H1 (cell line): ENCODE measurements at regions not wholly inside any gene's neighbourhood (a gene's known extent, or its start where the extent isn't known, plus 50 kb on each side); places are given as distances from the start of the nearest gene placed in this dataset.

Experiments used
- CTCF ChIA-PET: fragments of 300-600 bp; sonication (Branson Sonifier 250); formaldehyde crosslinking; loops from one replicate; lab custom pipeline; 2021; ENCODE audit not compliant: partially characterized antibody; lab: Charles Lee
- POLR2A ChIA-PET: fragments of 300-600 bp; sonication (Branson Sonifier 250); formaldehyde crosslinking; loops from one replicate; lab custom pipeline; 2021; ENCODE audit warnings: inconsistent platforms; ENCODE audit not compliant: partially characterized antibody; lab: Charles Lee
- DNase-seq, 2 experiments: peaks; one replicate each; pipeline versions ENCODE4 v3.0.0 to v3.0.0-alpha.2; 2010 to 2022; ENCODE audit warnings: low spot score in 2 of 2, low read depth in 1 of 2, mixed read lengths in 1 of 2
- FAIRE-seq: peaks from 2 replicates; lab custom pipeline; 2011; peaks lifted over from hg19 to GRCh38; lab: Jason Lieb, UNC
- H2AFZ ChIP-seq: 2 replicates; pipeline ENCODE4 v1.8.1; 2012; ENCODE audit warnings: low read length, inconsistent platforms
- H2AK5ac ChIP-seq: 2 replicates; pipeline ENCODE4 v1.6.1; 2013; ENCODE audit warnings: low read depth, low read length
- H2BK120ac ChIP-seq: replicated peaks from 2 replicates; pipeline ENCODE3; 2013; ENCODE audit warnings: low read depth, low read length, inconsistent platforms
- H2BK12ac ChIP-seq: 2 replicates; pipeline ENCODE4 v1.6.1; 2013; ENCODE audit warnings: low read depth, low read length
- H2BK15ac ChIP-seq: 2 replicates; pipeline ENCODE4 v1.6.1; 2013; ENCODE audit warnings: low read length
- H2BK20ac ChIP-seq: 2 replicates; pipeline ENCODE4 v1.6.1; 2013; ENCODE audit warnings: low read length
- H2BK5ac ChIP-seq: 2 replicates; pipeline ENCODE4 v1.6.1; 2013; ENCODE audit warnings: low read depth, low read length
- H3K14ac ChIP-seq: 2 replicates; pipeline ENCODE4 v1.6.1; 2013; ENCODE audit warnings: inconsistent platforms; ENCODE audit not compliant: insufficient read length
- H3K18ac ChIP-seq: 2 replicates; pipeline ENCODE4 v1.6.1; 2013; ENCODE audit warnings: low read length; ENCODE audit errors: extremely low read depth
- H3K23ac ChIP-seq: 2 replicates; pipeline ENCODE4 v1.6.1; 2013; ENCODE audit warnings: inconsistent platforms; ENCODE audit not compliant: insufficient read length
- H3K23me2 ChIP-seq: 2 replicates; pipeline ENCODE4 v1.6.1; 2013; ENCODE audit warnings: low read depth, low read length
- H3K27ac ChIP-seq: 2 replicates; pipeline ENCODE4 v1.6.1; 2011; ENCODE audit warnings: low read depth, low read length, inconsistent platforms
- H3K27me3 ChIP-seq, 4 experiments: replicated peaks in 1 of 4; 1 replicate in 1 of 4; 2 replicates in 3 of 4; pipeline versions ENCODE4 v1.6.1 to v1.8.1; 2011 to 2013; ENCODE audit warnings: low read length in 3 of 4, mild to moderate bottlenecking in 3 of 4, inconsistent platforms in 2 of 4, mixed read lengths in 2 of 4, moderate library complexity in 1 of 4; ENCODE audit not compliant: control insufficient read depth in 3 of 4, insufficient read depth in 3 of 4; ENCODE audit errors: extremely low read depth in 1 of 4
- H3K36me3 ChIP-seq, 4 experiments: 2 replicates each; pipeline versions ENCODE4 v1.6.1 to v1.8.1; 2011 to 2013; ENCODE audit warnings: mild to moderate bottlenecking in 4 of 4, low read length in 3 of 4, moderate library complexity in 2 of 4, control low read depth in 1 of 4, inconsistent platforms in 1 of 4; ENCODE audit not compliant: insufficient read depth in 4 of 4, control insufficient read depth in 2 of 4
- H3K4ac ChIP-seq: replicated peaks from 2 replicates; pipeline ENCODE3; 2013; ENCODE audit warnings: low read length, low read depth, mixed read lengths, inconsistent platforms; ENCODE audit not compliant: insufficient read length
- H3K4me1 ChIP-seq, 4 experiments: replicated peaks in 1 of 4; 1 replicate in 1 of 4; 2 replicates in 3 of 4; pipeline versions ENCODE4 v1.6.1 to v1.8.1; 2011 to 2013; ENCODE audit warnings: low read length in 3 of 4, inconsistent platforms in 2 of 4, mixed read lengths in 1 of 4; ENCODE audit not compliant: insufficient read depth in 4 of 4, control insufficient read depth in 3 of 4
- H3K4me2 ChIP-seq, 2 experiments: 2 replicates each; pipeline versions ENCODE4 v1.6.1 to v1.8.1; 2011 to 2013; ENCODE audit warnings: low read depth in 2 of 2, low read length in 2 of 2, control low read depth in 1 of 2, inconsistent platforms in 1 of 2, mild to moderate bottlenecking in 1 of 2; ENCODE audit not compliant: insufficient read depth in 1 of 2
- H3K4me3 ChIP-seq, 4 experiments: fragments of 200-600, 300-600 bp in 1 of 4; sonication (generic), shearing (Covaris generic), sonication (Bioruptor Twin) in 1 of 4; 2 replicates each; pipeline versions ENCODE4 v1.5.1 to v1.8.1; 2011 to 2016; ENCODE audit warnings: low read length in 4 of 4, low read depth in 3 of 4, control low read depth in 2 of 4, inconsistent platforms in 2 of 4, mild to moderate bottlenecking in 2 of 4, mixed read lengths in 1 of 4, moderate library complexity in 1 of 4; ENCODE audit not compliant: insufficient read depth in 2 of 4; ENCODE audit errors: extremely low read depth in 1 of 4
- H3K56ac ChIP-seq: replicated peaks from 2 replicates; pipeline ENCODE3; 2013; ENCODE audit warnings: low read depth, mild to moderate bottlenecking, mixed read lengths, low read length, inconsistent platforms; ENCODE audit not compliant: insufficient read length
- H3K79me1 ChIP-seq: 2 replicates; pipeline ENCODE4 v1.6.1; 2013; ENCODE audit warnings: low read depth, low read length, control low read depth
- H3K79me2 ChIP-seq, 2 experiments: 2 replicates each; pipeline versions ENCODE4 v1.6.1 to v1.8.1; 2012 to 2013; ENCODE audit warnings: low read length in 2 of 2, mild to moderate bottlenecking in 2 of 2, inconsistent platforms in 1 of 2; ENCODE audit not compliant: insufficient read depth in 2 of 2, control insufficient read depth in 1 of 2
- H3K9ac ChIP-seq, 4 experiments: replicated peaks in 1 of 4; 1 replicate in 1 of 4; 2 replicates in 3 of 4; pipeline versions ENCODE4 v1.6.1 to v1.8.1; 2011 to 2013; ENCODE audit warnings: low read depth in 3 of 4, low read length in 3 of 4, control low read depth in 2 of 4, mild to moderate bottlenecking in 2 of 4, moderate library complexity in 2 of 4, inconsistent platforms in 1 of 4; ENCODE audit errors: extremely low read depth in 1 of 4
- H3K9me3 ChIP-seq, 2 experiments: 2 replicates each; pipeline versions ENCODE4 v1.6.1 to v1.8.1; 2012 to 2013; ENCODE audit warnings: mild to moderate bottlenecking in 2 of 2, moderate library complexity in 2 of 2, control low read depth in 1 of 2, inconsistent platforms in 1 of 2, low read depth in 1 of 2, low read length in 1 of 2, mixed read lengths in 1 of 2; ENCODE audit not compliant: insufficient read depth in 2 of 2
- H4K20me1 ChIP-seq, 2 experiments: replicated peaks in 1 of 2; 2 replicates each; pipeline versions ENCODE3 to v1.8.1; 2011 to 2013; ENCODE audit warnings: inconsistent platforms in 2 of 2, low read length in 2 of 2, mild to moderate bottlenecking in 1 of 2; ENCODE audit not compliant: insufficient read depth in 2 of 2, control insufficient read depth in 1 of 2
- H4K5ac ChIP-seq: 2 replicates; pipeline ENCODE4 v1.6.1; 2013; ENCODE audit warnings: low read length, low read depth, mixed read lengths, inconsistent platforms; ENCODE audit not compliant: insufficient read length
- H4K8ac ChIP-seq: 2 replicates; pipeline ENCODE4 v1.8.0; 2013; ENCODE audit warnings: mild to moderate bottlenecking, moderate library complexity, low read length, inconsistent platforms; ENCODE audit not compliant: insufficient read depth; ENCODE audit errors: extremely low read depth
- H4K91ac ChIP-seq: replicated peaks from 2 replicates; pipeline ENCODE3; 2013; ENCODE audit warnings: low read length, mixed read lengths, inconsistent platforms; ENCODE audit not compliant: insufficient read length
- CTCF ChIP-seq, 3 experiments: IDR thresholded peaks; 1 replicate in 2 of 3; 2 replicates in 1 of 3; pipeline versions ENCODE4 v1.5.1 to v1.6.1; 2011; ENCODE audit warnings: low read length in 3 of 3, mild to moderate bottlenecking in 3 of 3, inconsistent platforms in 2 of 3, low read depth in 1 of 3, moderate library complexity in 1 of 3; ENCODE audit not compliant: insufficient read depth in 1 of 3; ENCODE audit errors: control extremely low read depth in 1 of 3
- EP300 ChIP-seq, 2 experiments: IDR thresholded peaks; 1 replicate in 1 of 2; 2 replicates in 1 of 2; pipeline ENCODE4 v1.6.1; 2011 to 2012; ENCODE audit warnings: low read depth in 2 of 2, low read length in 2 of 2, mild to moderate bottlenecking in 2 of 2, borderline replicate concordance in 1 of 2, inconsistent platforms in 1 of 2, moderate library complexity in 1 of 2
- EZH2 ChIP-seq: fragments of 200-600 bp; sonication (generic); IDR thresholded peaks from 2 replicates; pipeline ENCODE4 v1.7.1; 2012; ENCODE audit warnings: low read depth, mild to moderate bottlenecking, moderate library complexity, low read length, inconsistent platforms; ENCODE audit not compliant: severe bottlenecking
- FOSL1 ChIP-seq: IDR thresholded peaks from 2 replicates; pipeline ENCODE4 v1.6.1; 2011; ENCODE audit warnings: mild to moderate bottlenecking, low read depth, low read length, moderate library complexity; ENCODE audit not compliant: insufficient read depth
- GABPA ChIP-seq: IDR thresholded peaks from 2 replicates; pipeline ENCODE4 v1.6.1; 2011; ENCODE audit warnings: mild to moderate bottlenecking, low read length, moderate library complexity, borderline replicate concordance; ENCODE audit not compliant: insufficient read depth
- GTF2F1 ChIP-seq: IDR thresholded peaks from 2 replicates; pipeline ENCODE4 v1.6.1; 2012; ENCODE audit warnings: low read depth, low read length, improper control_type of control experiment, borderline replicate concordance
- KDM5A ChIP-seq: fragments of 200-600 bp; IDR thresholded peaks from 2 replicates; pipeline ENCODE4 v1.7.1; 2012; ENCODE audit warnings: mild to moderate bottlenecking, low read length, inconsistent platforms, mixed read lengths
- RNF2 ChIP-seq: fragments of 200-900, 300-1000 bp; sonication (generic); IDR thresholded peaks from 2 replicates; pipeline ENCODE4 v1.7.1; 2016; ENCODE audit warnings: borderline replicate concordance, low read depth, mild to moderate bottlenecking, antibody characterized with exemption, low read length; ENCODE audit not compliant: poor library complexity, severe bottlenecking; ENCODE audit errors: missing control alignments
- SP1 ChIP-seq: IDR thresholded peaks from 2 replicates; pipeline ENCODE4 v1.6.1; 2011; ENCODE audit warnings: low read depth, low read length
- TBP ChIP-seq: IDR thresholded peaks from 2 replicates; pipeline ENCODE4 v1.6.1; 2011; ENCODE audit warnings: low read depth, low read length, improper control_type of control experiment
- WGBS, 2 experiments: shearing (Covaris generic) in 1 of 2; methylation state at CpG; one replicate each; pipeline versions ENCODE4 v1.1.6 to v1.1.7; 2013 to 2015; ENCODE audit warnings: low lambda C conversion rate in 2 of 2, mixed read lengths in 2 of 2, inconsistent platforms in 1 of 2, low coverage in 1 of 2, missing lambda C conversion rate in 1 of 2; ENCODE audit not compliant: insufficient replicate concordance in 2 of 2, insufficient coverage in 1 of 2, insufficient read length in 1 of 2; ENCODE audit errors: extremely low coverage in 1 of 2, missing lambda C conversion rate in 1 of 2; 5-methylcytosine and 5-hydroxymethylcytosine counted together

- Histone ChIP-seq H3K9ac (no peak overlapping the region), H2BK12ac (no peak overlapping the region), H3K79me2 (no peaks in the 10 kb centered on the region), H3K56ac (no peak overlapping the region), H3K79me1 (no peaks in the 10 kb centered on the region), H2AK5ac (no peak overlapping the region), H4K5ac (no peak overlapping the region), H3K23ac (no peak overlapping the region), H2BK5ac (no peak overlapping the region), H4K91ac (no peak overlapping the region), H2AFZ (peak overlapping the region; percentile 20), H3K36me3 (no peaks in the 10 kb centered on the region; a peak in 1 of 8 replicates), H3K4me2 (no peak overlapping the region), H3K14ac (no peak overlapping the region), H3K27ac (no peak overlapping the region), H4K8ac (no peak overlapping the region), H3K18ac (no peak overlapping the region), H2BK20ac (no peak overlapping the region), H3K4ac (no peak overlapping the region), H3K23me2 (no peaks in the 10 kb centered on the region), H3K27me3 (no peaks in the 10 kb centered on the region), H3K4me3 (no peak overlapping the region), H3K4me1 (no peaks in the 10 kb centered on the region), H2BK120ac (no peak overlapping the region), H2BK15ac (no peak overlapping the region), H4K20me1 (no peaks in the 10 kb centered on the region), H3K9me3 (no peaks in the 10 kb centered on the region)
- no peak for FAIRE-seq
- POLR2A ChIA-PET, result no interaction called here
- CTCF ChIA-PET, result interaction anchor here (1.4 to 2.6 kb wide), 5 partner anchors 8 to 170 kb away, joined by 3 to 10 read pairs (median 4); no protein-coding TSS in a partner anchor
- no peak for DNase-seq
- 84% methylated on average over 10 of the region's 10 CpGs; no CpG with 5 or more reads in 1 of the 2 experiments for WGBS, 2 experiments
- TF ChIP-seq KDM5A (no peak), GTF2F1 (no peak), SP1 (no peak), RNF2 (no peak), EZH2 (no peak), TBP (no peak), FOSL1 (no peak), CTCF (IDR thresholded peaks at IDR 0.05; ENCODE audit: control extremely low read depth in 1 of 3, insufficient read depth in 1 of 3, low read depth in 1 of 3, low read length in 3 of 3) (no peak), GABPA (no peak), EP300 (IDR thresholded peaks at IDR 0.05; ENCODE audit: borderline replicate concordance in 1 of 2, low read depth in 2 of 2, low read length in 2 of 2) (no peak)
Measured at GRCh38 chr10:64036321-64036930, 515.2 kb downstream of the REEP3 start.
